ENCODE measurements at regions not wholly inside any gene's neighbourhood (a gene's known extent, or its start where the extent isn't known, plus 50 kb on each side); places are given as distances from the start of the nearest gene placed in this dataset.

DNA sequence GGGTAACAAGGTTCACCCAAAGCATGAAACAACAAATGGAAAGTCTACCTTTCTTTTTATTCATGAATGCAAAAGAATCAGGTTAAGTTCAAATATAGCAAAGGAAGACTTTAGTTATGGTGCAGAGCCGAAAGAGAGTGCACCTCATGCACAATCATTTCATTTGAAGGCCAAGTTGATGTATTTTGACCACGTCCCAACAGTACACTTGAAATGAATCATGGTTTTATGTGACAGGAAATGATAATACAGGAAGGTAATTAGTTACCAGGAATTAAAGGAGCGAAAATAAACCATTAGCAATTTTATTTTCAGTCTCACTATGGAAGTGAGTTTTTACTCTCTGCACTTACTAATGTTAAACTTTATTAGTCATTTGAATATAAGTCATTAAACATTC, 281.2 kb upstream of the DIAPH2 start:
- DNase-seq, result no peak
- H3K4me3 Mint-ChIP-seq, result no peak overlapping the region
- no peaks in the 10 kb centered on the region for H3K27me3 Mint-ChIP-seq
- no peak for ATAC-seq
- H3K9me3 ChIP-seq (ENCODE audit: control insufficient read depth, low read length, poor library complexity, severe bottlenecking), result no peaks in the 10 kb centered on the region
- H3K4me1 Mint-ChIP-seq, result no peaks in the 10 kb centered on the region
- no peaks in the 10 kb centered on the region for H3K36me3 Mint-ChIP-seq (ENCODE audit: low read depth)
- H3K27ac Mint-ChIP-seq, result no peak overlapping the region

DNA sequence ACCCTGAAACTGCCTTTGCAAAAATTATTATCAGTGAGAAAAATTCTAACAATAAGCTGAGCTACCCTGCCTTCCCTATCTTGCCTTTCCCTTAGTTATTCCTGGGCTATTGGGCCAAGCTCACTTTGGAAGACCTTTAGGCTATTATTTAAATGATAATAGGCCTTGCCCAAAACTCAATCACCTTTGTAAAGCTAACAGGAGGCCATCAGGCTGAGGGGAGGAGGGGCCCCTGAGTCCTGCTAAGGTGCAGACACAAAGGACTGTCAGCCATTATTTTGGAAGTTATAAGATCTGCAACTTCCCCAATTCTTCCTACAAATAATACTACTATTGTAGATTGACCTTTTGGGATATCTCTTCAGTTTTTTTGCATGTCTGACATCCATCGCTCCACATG, 278.8 kb upstream of the DIAPH2 start:
- DNase-seq, result no peak
- H3K9me3 ChIP-seq (ENCODE audit: control insufficient read depth, low read length, poor library complexity, severe bottlenecking), result no peaks in the 10 kb centered on the region
- no peak for ATAC-seq
- H3K4me3 Mint-ChIP-seq, result no peak overlapping the region
- H3K36me3 Mint-ChIP-seq (ENCODE audit: low read depth), result no peaks in the 10 kb centered on the region
- H3K27me3 Mint-ChIP-seq, result peaks cover 4% of the 10 kb centered on the region
- no peaks in the 10 kb centered on the region for H3K4me1 Mint-ChIP-seq
- H3K27ac Mint-ChIP-seq, result no peak overlapping the region

DNA sequence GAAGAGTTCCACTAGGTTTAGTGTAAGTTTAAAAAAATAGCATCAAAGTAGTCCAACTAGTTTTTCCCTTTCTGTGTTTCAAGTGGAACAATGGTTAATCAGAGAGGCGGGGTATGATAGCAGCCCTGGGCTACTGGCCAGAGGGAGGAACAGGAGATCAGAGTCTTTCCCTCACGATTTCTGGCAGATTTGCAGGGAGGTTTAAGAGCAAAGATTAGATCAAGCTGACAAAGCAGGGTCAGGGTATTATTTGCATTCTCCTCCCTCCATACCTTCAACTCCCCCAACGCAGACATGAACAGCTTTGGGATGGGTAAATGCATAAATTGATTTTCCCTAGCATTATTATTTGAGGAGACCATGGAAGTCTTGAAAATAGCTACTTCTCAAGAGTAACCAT, 277.6 kb upstream of the DIAPH2 start:
- no peak overlapping the region for H3K27ac Mint-ChIP-seq

DNA sequence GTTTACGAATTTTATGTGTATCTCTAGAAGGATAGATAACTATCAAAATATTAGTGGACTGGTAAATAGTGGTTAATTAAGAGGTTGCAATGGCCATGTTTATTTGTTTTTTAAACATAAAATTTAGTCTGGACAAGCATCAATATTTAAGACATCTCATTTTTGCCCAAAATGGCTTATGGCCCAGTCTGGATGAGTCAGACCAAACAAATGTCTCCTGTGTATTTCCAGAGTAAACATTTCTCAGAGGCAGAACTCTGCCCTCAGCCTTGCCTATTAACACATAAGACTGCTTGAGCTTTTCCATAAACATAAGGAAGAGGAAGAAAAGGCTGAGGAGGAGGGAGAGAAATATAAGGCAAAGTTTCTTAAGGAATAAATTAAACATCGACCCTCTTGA, 277.1 kb upstream of the DIAPH2 start:
- Mint-ChIP-seq H3K27ac (no peak overlapping the region), H3K4me3 (no peak overlapping the region), H3K36me3 (ENCODE audit: low read depth) (no peaks in the 10 kb centered on the region), H3K27me3 (peaks cover 4% of the 10 kb centered on the region), H3K4me1 (no peaks in the 10 kb centered on the region)
- ATAC-seq (no peak), DNase-seq (no peak)
- H3K9me3 ChIP-seq (ENCODE audit: control insufficient read depth, low read length, poor library complexity, severe bottlenecking), result no peaks in the 10 kb centered on the region

More for the DNA sequence above, 277.6 kb upstream of the DIAPH2 start:
- no peaks in the 10 kb centered on the region for H3K4me1 Mint-ChIP-seq
- H3K4me3 Mint-ChIP-seq, result no peak overlapping the region
- no peak for DNase-seq
- no peaks in the 10 kb centered on the region for H3K36me3 Mint-ChIP-seq (ENCODE audit: low read depth)
- H3K9me3 ChIP-seq (ENCODE audit: control insufficient read depth, low read length, poor library complexity, severe bottlenecking), result no peaks in the 10 kb centered on the region
- peaks cover 4% of the 10 kb centered on the region for H3K27me3 Mint-ChIP-seq
- no peak for ATAC-seq

DNA sequence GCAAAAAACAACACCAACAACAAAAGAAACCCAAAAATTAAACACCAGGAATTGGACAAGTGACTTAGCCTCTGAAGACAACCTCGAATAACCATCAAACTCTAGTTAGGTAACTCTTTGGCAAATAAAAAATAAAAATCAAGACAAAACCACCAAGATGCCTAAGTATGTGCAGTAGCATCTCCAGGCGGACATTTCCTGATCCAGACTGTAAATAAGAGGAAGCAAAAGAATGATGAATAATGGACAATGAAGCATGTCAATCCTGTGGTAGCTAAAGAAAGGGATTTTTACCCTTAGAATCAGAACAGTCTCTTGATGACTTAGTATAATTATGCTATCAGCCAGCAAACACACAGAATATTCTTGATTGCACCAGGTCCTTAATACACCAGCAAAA, 276.7 kb upstream of the DIAPH2 start:
- ATAC-seq (no peak), DNase-seq (no peak)
- Mint-ChIP-seq H3K4me1 (no peaks in the 10 kb centered on the region), H3K36me3 (ENCODE audit: low read depth) (no peaks in the 10 kb centered on the region), H3K27ac (no peak overlapping the region), H3K27me3 (peaks cover 4% of the 10 kb centered on the region), H3K4me3 (no peak overlapping the region)
- no peaks in the 10 kb centered on the region for H3K9me3 ChIP-seq (ENCODE audit: control insufficient read depth, low read length, poor library complexity, severe bottlenecking)

DNA sequence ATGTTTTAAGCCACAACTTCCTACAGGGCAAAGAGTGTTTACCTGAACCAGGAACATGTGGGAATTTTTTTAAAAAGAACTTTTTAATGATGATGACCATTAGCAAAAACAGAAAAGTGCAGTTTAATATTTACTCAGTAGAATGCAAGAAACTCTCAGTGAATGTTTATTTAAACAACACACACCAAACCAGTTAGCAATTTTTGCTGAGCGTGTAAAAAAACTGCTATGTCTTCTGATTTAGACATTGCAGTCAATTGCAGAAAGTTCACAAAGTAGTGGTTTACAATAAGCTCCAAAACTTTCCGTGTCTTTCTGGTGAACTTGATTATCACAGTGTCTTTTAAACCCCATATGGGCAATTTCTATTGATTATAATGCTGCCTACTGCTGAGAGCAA, 273.7 kb upstream of the DIAPH2 start:
- DNase-seq (no peak), ATAC-seq (no peak)
- no peaks in the 10 kb centered on the region for H3K9me3 ChIP-seq (ENCODE audit: control insufficient read depth, low read length, poor library complexity, severe bottlenecking)
- Mint-ChIP-seq H3K4me1 (no peaks in the 10 kb centered on the region), H3K27ac (no peak overlapping the region), H3K36me3 (ENCODE audit: low read depth) (no peaks in the 10 kb centered on the region), H3K27me3 (peaks cover 4% of the 10 kb centered on the region), H3K4me3 (no peak overlapping the region)

DNA sequence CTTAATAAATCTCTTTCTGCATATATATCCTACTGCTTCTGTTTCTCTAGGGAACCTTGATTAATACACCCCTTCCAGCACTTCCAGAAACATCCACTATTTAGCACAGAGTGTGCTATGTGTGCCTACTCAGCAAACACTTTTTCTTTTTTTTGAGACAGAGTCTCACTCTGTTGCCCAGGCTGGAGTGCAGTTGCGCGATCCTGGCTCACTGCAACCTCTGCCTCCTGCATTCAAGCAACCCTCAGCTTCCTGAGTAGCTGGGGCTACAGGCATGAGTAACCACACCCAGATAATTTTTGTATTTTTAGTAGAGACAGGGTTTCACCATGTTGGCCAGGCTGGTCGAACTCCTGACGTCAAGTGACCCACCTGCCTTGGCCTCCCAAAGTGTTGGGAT, 266.9 kb upstream of the DIAPH2 start:
- H3K4me3 Mint-ChIP-seq, result no peak overlapping the region
- H3K36me3 Mint-ChIP-seq (ENCODE audit: low read depth), result no peaks in the 10 kb centered on the region
- H3K9me3 ChIP-seq (ENCODE audit: control insufficient read depth, low read length, poor library complexity, severe bottlenecking), result no peaks in the 10 kb centered on the region
- no peak overlapping the region for H3K27ac Mint-ChIP-seq
- H3K4me1 Mint-ChIP-seq, result no peaks in the 10 kb centered on the region
- no peaks in the 10 kb centered on the region for H3K27me3 Mint-ChIP-seq
- DNase-seq (no peak), ATAC-seq (no peak)

DNA sequence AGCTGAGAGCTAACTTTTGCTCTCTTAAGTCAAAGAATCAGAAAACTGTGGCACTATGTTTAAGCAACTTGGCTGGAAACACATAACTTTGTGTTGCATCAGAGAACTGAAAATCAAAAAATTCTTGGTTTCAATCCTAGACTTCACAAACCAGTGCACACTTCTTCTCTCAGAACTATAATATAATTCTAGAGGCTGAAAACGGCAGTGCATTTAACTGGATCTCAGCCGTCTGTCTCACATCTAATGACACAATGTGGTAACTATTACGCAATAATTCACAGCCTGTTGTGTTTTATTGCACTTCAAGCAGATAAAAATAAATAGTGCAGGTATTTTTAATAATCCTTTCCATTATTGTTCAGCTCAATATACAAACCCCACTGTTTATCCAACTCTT, 260.6 kb upstream of the DIAPH2 start:
- no peaks in the 10 kb centered on the region for H3K9me3 ChIP-seq (ENCODE audit: control insufficient read depth, low read length, poor library complexity, severe bottlenecking)
- H3K4me1 Mint-ChIP-seq, result no peaks in the 10 kb centered on the region
- no peak overlapping the region for H3K27ac Mint-ChIP-seq
- H3K27me3 Mint-ChIP-seq, result no peaks in the 10 kb centered on the region
- no peaks in the 10 kb centered on the region for H3K36me3 Mint-ChIP-seq (ENCODE audit: low read depth)
- ATAC-seq, result no peak
- H3K4me3 Mint-ChIP-seq, result no peak overlapping the region
- no peak for DNase-seq

DNA sequence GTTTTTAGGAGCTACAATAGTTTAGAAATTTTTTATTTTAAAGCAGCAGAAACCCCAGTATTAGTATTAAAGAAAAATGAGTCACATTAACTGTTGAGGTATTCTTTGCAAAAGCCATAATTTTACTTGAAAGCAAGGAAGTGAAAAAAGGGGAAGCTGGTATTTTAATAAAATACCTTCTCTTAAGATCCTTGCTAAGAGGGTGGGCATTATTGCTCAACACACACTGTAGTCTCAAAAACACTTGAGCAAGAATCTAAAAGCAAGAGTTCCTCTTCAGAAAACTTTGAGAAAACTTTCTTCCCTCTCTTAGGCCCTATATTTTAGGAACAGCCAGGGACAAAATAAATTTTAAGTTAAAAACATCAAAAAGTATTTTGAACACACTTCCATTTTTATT, 259.4 kb upstream of the DIAPH2 start:
- no peak overlapping the region for H3K27ac Mint-ChIP-seq
- DNase-seq (no peak), ATAC-seq (no peak)
- no peaks in the 10 kb centered on the region for H3K27me3 Mint-ChIP-seq
- no peak overlapping the region for H3K4me3 Mint-ChIP-seq
- no peaks in the 10 kb centered on the region for H3K36me3 Mint-ChIP-seq (ENCODE audit: low read depth)
- no peaks in the 10 kb centered on the region for H3K4me1 Mint-ChIP-seq
- no peaks in the 10 kb centered on the region for H3K9me3 ChIP-seq (ENCODE audit: control insufficient read depth, low read length, poor library complexity, severe bottlenecking)

DNA sequence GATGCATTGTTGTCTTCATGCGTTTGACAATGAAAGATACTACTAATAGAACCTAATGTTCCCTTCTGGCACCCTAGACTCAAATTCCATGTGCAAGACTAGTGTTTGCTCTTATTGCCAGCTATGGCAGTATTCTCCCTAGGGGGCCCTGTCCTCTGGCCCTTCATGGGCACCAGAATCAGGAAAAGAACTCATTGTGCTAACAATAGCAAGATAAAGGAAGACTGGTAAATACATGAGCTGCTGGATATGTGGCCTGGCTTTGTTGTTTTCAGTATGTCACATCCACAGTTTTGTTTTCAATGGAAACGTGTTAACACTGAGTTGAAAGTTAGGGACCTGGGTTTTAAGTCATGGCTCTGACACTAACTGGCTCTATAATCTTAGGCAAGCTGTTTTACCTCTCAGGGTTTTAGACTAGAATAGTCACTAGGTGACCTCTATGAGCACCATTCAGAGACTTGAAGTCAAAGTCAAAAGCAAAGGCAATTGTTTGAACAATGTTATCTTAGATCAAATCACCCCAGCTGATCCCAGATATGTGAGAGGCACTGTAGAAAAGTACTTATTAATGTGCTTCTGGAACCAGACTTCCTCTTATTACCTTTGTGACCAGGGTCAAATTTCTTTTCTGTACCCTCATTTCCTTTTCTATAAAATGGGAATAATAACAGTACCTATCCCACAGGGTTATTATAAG, 253.7 kb upstream of the DIAPH2 start:
- Mint-ChIP-seq H3K36me3 (ENCODE audit: low read depth) (no peaks in the 10 kb centered on the region), H3K4me3 (no peak overlapping the region), H3K27ac (no peak overlapping the region), H3K27me3 (no peaks in the 10 kb centered on the region), H3K4me1 (no peaks in the 10 kb centered on the region)
- DNase-seq, result no peak
- no peaks in the 10 kb centered on the region for H3K9me3 ChIP-seq (ENCODE audit: control insufficient read depth, low read length, poor library complexity, severe bottlenecking)
- no peak for ATAC-seq

DNA sequence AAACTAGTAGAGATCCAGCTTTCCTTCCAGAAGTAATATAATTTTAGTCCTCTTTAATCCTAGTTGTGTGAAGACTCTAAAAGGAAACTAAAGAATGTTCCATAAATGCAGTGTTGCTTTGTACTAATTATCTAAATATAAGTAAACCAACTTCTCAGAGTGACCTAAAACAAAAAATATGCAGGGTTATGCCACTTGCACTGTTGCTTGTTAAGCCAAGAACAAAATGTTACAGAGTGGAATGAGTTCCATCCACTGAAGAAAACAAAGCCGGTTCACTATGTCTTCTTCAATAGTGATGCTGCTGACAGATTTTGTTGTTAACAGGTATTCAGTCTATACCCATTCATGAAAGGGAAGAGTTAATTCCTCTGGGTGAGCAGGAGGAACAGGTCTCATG, 252.0 kb upstream of the DIAPH2 start:
- Mint-ChIP-seq H3K27ac (no peak overlapping the region), H3K4me3 (no peak overlapping the region), H3K4me1 (no peaks in the 10 kb centered on the region), H3K27me3 (no peaks in the 10 kb centered on the region), H3K36me3 (ENCODE audit: low read depth) (no peaks in the 10 kb centered on the region)
- no peaks in the 10 kb centered on the region for H3K9me3 ChIP-seq (ENCODE audit: control insufficient read depth, low read length, poor library complexity, severe bottlenecking)
- ATAC-seq (no peak), DNase-seq (no peak)

DNA sequence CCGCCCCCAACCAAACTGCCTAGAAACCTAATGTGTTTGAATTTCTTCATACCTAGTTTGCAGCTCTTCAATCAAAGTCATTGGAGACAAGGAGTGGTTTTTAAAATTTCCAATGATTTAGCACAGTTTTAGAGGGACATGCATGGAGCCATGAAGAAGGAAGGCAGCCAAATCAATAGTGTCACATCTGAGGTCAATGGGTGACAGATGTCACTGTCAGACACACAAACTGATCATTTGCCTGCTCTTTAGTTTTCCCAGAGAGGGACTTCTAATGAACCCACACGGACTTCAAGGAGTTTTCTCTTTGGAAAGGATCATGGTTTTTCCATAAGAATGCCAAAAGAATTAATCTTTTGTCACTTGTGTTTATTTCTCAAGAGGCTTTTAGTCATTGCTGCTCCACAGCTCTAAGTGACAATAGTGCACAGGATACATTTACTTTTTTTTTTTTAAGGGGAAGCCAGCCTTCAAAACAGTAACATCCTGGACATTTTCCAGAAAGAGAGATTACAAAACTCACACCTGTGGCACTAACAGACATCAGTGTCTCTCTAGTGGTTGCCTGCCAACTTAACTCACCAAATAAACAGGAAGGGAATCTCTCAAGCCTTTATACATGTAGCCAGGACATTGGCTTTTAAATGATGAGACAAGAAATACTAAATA, 251.1 kb upstream of the DIAPH2 start:
- DNase-seq (no peak), ATAC-seq (no peak)
- no peaks in the 10 kb centered on the region for H3K36me3 Mint-ChIP-seq (ENCODE audit: low read depth)
- no peaks in the 10 kb centered on the region for H3K27me3 Mint-ChIP-seq
- no peak overlapping the region for H3K4me3 Mint-ChIP-seq
- H3K4me1 Mint-ChIP-seq, result no peaks in the 10 kb centered on the region
- H3K9me3 ChIP-seq (ENCODE audit: control insufficient read depth, low read length, poor library complexity, severe bottlenecking), result no peaks in the 10 kb centered on the region
- H3K27ac Mint-ChIP-seq, result no peak overlapping the region

DNA sequence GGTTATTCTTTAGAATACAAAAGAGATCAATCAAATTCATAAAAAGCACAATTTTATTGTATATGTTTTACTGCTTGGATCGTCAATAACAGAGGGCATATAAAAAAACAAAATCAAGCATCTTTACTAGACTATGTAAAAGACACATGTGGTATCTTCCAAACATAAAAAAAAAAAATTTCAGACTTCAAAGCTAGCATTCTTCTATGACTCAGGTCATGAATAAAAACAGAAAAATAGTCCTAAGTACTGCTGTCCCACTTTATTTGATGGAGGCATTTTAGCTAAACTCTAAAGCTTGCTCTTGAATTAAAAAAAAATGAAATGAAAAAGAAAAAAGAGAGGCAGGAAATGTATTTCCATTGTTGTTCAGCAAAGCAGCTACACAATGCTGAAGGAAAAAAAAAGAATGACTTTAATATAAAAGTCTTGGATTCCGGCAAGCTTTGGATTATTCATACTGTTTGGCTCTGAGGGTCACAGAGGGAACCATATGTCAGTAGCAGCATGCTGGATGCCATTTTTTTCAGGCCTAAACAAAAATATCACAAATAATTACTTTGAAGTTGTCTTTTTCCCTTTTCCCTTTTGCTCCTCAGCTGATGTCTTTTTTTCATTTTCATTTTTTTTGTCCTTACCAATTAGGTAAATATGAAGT, 249.1 kb upstream of the DIAPH2 start:
- no peak overlapping the region for H3K4me3 Mint-ChIP-seq
- ATAC-seq (no peak), DNase-seq (no peak)
- no peak overlapping the region for H3K27ac Mint-ChIP-seq
- H3K4me1 Mint-ChIP-seq, result no peaks in the 10 kb centered on the region
- no peaks in the 10 kb centered on the region for H3K27me3 Mint-ChIP-seq
- no peaks in the 10 kb centered on the region for H3K36me3 Mint-ChIP-seq (ENCODE audit: low read depth)
- H3K9me3 ChIP-seq (ENCODE audit: control insufficient read depth, low read length, poor library complexity, severe bottlenecking), result no peaks in the 10 kb centered on the region

DNA sequence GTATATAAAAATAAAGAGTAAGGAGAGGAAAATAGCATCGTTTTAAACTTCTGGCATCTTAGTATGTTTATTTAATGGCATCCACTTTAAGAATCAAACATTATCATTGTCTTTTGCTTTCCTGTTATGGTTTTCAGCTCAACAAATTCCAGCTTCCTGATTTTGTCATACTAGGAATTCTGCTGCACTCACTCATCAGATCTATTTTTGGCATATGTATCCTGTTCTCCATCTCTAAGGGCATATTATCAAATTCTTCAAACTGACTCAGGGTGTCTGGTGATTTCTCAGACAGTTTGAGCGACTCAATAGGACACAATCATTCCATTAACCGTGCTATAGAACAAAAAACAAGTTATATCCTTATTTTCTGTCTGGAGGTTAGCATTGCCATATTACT, 248.5 kb upstream of the DIAPH2 start:
- ATAC-seq, result no peak
- H3K27ac Mint-ChIP-seq, result no peak overlapping the region
- H3K36me3 Mint-ChIP-seq (ENCODE audit: low read depth), result no peaks in the 10 kb centered on the region
- no peaks in the 10 kb centered on the region for H3K27me3 Mint-ChIP-seq
- H3K4me3 Mint-ChIP-seq, result no peak overlapping the region
- H3K9me3 ChIP-seq (ENCODE audit: control insufficient read depth, low read length, poor library complexity, severe bottlenecking), result no peaks in the 10 kb centered on the region
- H3K4me1 Mint-ChIP-seq, result no peaks in the 10 kb centered on the region
- DNase-seq, result no peak
